Fibroblast of lung (primary cell): ENCODE measurements at regions not wholly inside any gene's neighbourhood (a gene's known extent, or its start where the extent isn't known, plus 50 kb on each side); places are given as distances from the start of the nearest gene placed in this dataset.

Experiments
- DNase-seq, 2 donors: peaks; one replicate each; pipeline versions ENCODE4 v3.0.0 to v3.0.0-alpha.2; 2010; ENCODE audit warnings: low read depth in 2 of 2
- H2AFZ ChIP-seq: 2 replicates; pipeline ENCODE4 v1.5.1; 2012; ENCODE audit warnings: low read length, control low read depth, inconsistent platforms
- H3K27ac ChIP-seq: 2 replicates; pipeline ENCODE4 v1.5.1; 2011; ENCODE audit warnings: low read length, control low read depth; ENCODE audit not compliant: insufficient read depth
- H3K27me3 ChIP-seq: 2 replicates; pipeline ENCODE4 v1.5.1; 2011; ENCODE audit warnings: mild to moderate bottlenecking, low read length; ENCODE audit not compliant: control insufficient read depth, insufficient read depth
- H3K36me3 ChIP-seq: 2 replicates; pipeline ENCODE4 v1.5.1; 2011; ENCODE audit warnings: low read length; ENCODE audit not compliant: control insufficient read depth, insufficient read depth
- H3K4me1 ChIP-seq: 2 replicates; pipeline ENCODE4 v1.5.1; 2011; ENCODE audit warnings: low read length; ENCODE audit not compliant: control insufficient read depth, insufficient read depth; ENCODE audit errors: extremely low read depth
- H3K4me2 ChIP-seq: 2 replicates; pipeline ENCODE4 v1.5.1; 2011; ENCODE audit warnings: low read length, control low read depth; ENCODE audit not compliant: insufficient read depth; ENCODE audit errors: extremely low read depth
- H3K4me3 ChIP-seq, 4 experiments: fragments of 200-600 bp in 1 of 4; sonication (generic) in 1 of 4; replicated peaks in 1 of 4; 2 replicates each; pipeline ENCODE4 v1.5.1; 2011 to 2016; ENCODE audit warnings: low read length in 4 of 4, low read depth in 3 of 4, mild to moderate bottlenecking in 3 of 4, control low read depth in 2 of 4, inconsistent platforms in 1 of 4, mixed read lengths in 1 of 4; ENCODE audit not compliant: insufficient read depth in 1 of 4; ENCODE audit errors: control extremely low read depth in 1 of 4
- H3K79me2 ChIP-seq: 2 replicates; pipeline ENCODE4 v1.5.1; 2012; ENCODE audit warnings: mild to moderate bottlenecking, low read length, inconsistent platforms; ENCODE audit not compliant: control insufficient read depth, insufficient read depth
- H3K9ac ChIP-seq: 2 replicates; pipeline ENCODE4 v1.5.1; 2011; ENCODE audit warnings: mild to moderate bottlenecking, low read length, control low read depth; ENCODE audit not compliant: insufficient read depth
- H3K9me3 ChIP-seq: 2 replicates; pipeline ENCODE4 v1.5.1; 2012; ENCODE audit warnings: low read depth, low read length; ENCODE audit not compliant: control insufficient read depth, insufficient read depth
- H4K20me1 ChIP-seq: 2 replicates; pipeline ENCODE4 v1.5.1; 2011; ENCODE audit warnings: low read length; ENCODE audit not compliant: control insufficient read depth, insufficient read depth; ENCODE audit errors: extremely low read depth
- CTCF ChIP-seq, 2 donors: IDR thresholded peaks in 1 of 2; conservative IDR thresholded peaks in 1 of 2; 1 replicate in 1 of 2; 2 replicates in 1 of 2; pipeline ENCODE4 v1.5.1; 2011 to 2012; ENCODE audit warnings: low read length in 2 of 2, control low read depth in 1 of 2, inconsistent platforms in 1 of 2, low read depth in 1 of 2, mild to moderate bottlenecking in 1 of 2
- EZH2 ChIP-seq: IDR thresholded peaks from 2 replicates; pipeline ENCODE4 v1.5.1; 2012; ENCODE audit warnings: low read length, control low read depth, mild to moderate bottlenecking; ENCODE audit errors: missing control alignments

DNA sequence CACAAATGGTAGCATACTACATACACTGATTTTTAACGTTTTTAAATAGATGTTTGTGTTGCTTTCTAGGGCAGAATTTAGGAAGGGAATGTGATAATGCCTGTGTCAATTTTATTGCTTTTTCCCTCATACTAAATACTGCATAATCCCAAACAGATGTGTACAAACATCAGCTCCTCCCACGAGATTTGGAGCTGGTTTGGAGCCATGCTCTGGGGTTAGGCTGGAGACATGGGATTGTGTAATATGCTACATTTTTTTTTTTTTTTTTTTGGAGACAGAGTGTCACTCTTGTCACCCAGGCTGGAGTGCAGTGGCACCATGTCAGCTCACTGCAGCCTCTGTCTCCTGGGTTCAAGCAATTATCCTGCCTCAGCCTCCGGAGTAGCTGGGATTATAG is 80.1 kb downstream of the EBLN2 start:
- Histone ChIP-seq H3K4me2 (no peak overlapping the region), H3K27ac (no peak overlapping the region), H3K9ac (no peak overlapping the region), H3K79me2 (no peaks in the 10 kb centered on the region), H3K27me3 (no peaks in the 10 kb centered on the region), H4K20me1 (no peaks in the 10 kb centered on the region), H3K36me3 (no peaks in the 10 kb centered on the region), H3K4me1 (no peaks in the 10 kb centered on the region), H2AFZ (no peak overlapping the region), H3K4me3 (no peak overlapping the region), H3K9me3 (no peaks in the 10 kb centered on the region)
- no peak for DNase-seq
- TF ChIP-seq CTCF (conservative IDR thresholded peaks at IDR 0.05 in 1 of 2, IDR thresholded peaks at IDR 0.05 in 1 of 2; ENCODE audit: low read depth in 1 of 2, low read length in 2 of 2) = no peak
- TF ChIP-seq EZH2 = no peak

GRCh38 chr3:73143401-73143800 is 81.9 kb downstream of the EBLN2 start:
- DNase-seq = no peak
- Histone ChIP-seq H2AFZ (no peak overlapping the region), H3K27me3 (no peaks in the 10 kb centered on the region), H3K79me2 (no peaks in the 10 kb centered on the region), H3K4me2 (no peak overlapping the region), H4K20me1 (no peaks in the 10 kb centered on the region), H3K9me3 (no peaks in the 10 kb centered on the region), H3K36me3 (no peaks in the 10 kb centered on the region), H3K4me3 (no peak overlapping the region), H3K9ac (no peak overlapping the region), H3K27ac (no peak overlapping the region), H3K4me1 (no peaks in the 10 kb centered on the region)
- no peak for TF ChIP-seq CTCF (conservative IDR thresholded peaks at IDR 0.05 in 1 of 2, IDR thresholded peaks at IDR 0.05 in 1 of 2; ENCODE audit: low read depth in 1 of 2, low read length in 2 of 2)
- TF ChIP-seq EZH2 = no peak

DNA sequence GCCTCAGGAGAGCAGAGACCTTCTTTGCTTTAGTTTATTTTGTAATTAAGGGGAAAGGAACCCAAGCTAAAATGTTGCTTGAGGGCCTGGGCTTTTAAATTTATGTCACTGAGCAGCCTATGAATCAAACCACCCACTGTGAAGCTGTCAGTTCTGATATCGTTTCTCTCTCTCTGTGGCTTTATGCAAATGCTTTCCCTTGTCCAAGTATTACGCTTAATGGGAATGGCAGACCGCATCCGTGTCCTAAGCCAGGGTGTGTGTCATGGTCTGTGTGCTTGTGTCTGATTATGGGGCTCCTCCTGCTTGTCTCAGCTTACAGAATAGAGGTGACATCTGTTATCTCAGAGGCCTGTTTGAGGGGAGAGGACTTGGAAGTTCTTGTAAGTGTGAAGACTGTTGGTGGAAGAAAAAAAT is 82.4 kb downstream of the EBLN2 start:
- Histone ChIP-seq H3K27ac (no peak overlapping the region), H3K36me3 (no peaks in the 10 kb centered on the region), H3K9ac (no peak overlapping the region), H3K4me2 (no peak overlapping the region), H3K4me3 (no peak overlapping the region), H3K79me2 (no peaks in the 10 kb centered on the region), H3K9me3 (no peaks in the 10 kb centered on the region), H3K4me1 (no peaks in the 10 kb centered on the region), H2AFZ (no peak overlapping the region), H4K20me1 (no peaks in the 10 kb centered on the region), H3K27me3 (no peaks in the 10 kb centered on the region)
- TF ChIP-seq EZH2 (no peak), CTCF (conservative IDR thresholded peaks at IDR 0.05 in 1 of 2, IDR thresholded peaks at IDR 0.05 in 1 of 2; ENCODE audit: low read depth in 1 of 2, low read length in 2 of 2) (no peak)
- peak in 1 of 2 donors; percentile 72 for DNase-seq
